ENCODE measurements at regions not wholly inside any gene's neighbourhood (a gene's known extent, or its start where the extent isn't known, plus 50 kb on each side); places are given as distances from the start of the nearest gene placed in this dataset.

- DNase-seq = no peak
These were observed 100.9 kb upstream of the NKX1-1 start for GRCh38 chr4:1506956-1507721.

- no peak for DNase-seq
These were observed 99.5 kb upstream of the NKX1-1 start for GRCh38 chr4:1505511-1506460.

- DNase-seq = no peak
These were observed 98.6 kb upstream of the NKX1-1 start for GRCh38 chr4:1504595-1505500.

- DNase-seq = no peak
These were observed 97.6 kb upstream of the NKX1-1 start for GRCh38 chr4:1503583-1504471.

GRCh38 chr4:1502976-1503375 lies 96.7 kb upstream of the NKX1-1 start:
- DNase-seq = no peak

- DNase-seq = no peak
These were observed 96.3 kb upstream of the NKX1-1 start for GRCh38 chr4:1502501-1502886.

DNA sequence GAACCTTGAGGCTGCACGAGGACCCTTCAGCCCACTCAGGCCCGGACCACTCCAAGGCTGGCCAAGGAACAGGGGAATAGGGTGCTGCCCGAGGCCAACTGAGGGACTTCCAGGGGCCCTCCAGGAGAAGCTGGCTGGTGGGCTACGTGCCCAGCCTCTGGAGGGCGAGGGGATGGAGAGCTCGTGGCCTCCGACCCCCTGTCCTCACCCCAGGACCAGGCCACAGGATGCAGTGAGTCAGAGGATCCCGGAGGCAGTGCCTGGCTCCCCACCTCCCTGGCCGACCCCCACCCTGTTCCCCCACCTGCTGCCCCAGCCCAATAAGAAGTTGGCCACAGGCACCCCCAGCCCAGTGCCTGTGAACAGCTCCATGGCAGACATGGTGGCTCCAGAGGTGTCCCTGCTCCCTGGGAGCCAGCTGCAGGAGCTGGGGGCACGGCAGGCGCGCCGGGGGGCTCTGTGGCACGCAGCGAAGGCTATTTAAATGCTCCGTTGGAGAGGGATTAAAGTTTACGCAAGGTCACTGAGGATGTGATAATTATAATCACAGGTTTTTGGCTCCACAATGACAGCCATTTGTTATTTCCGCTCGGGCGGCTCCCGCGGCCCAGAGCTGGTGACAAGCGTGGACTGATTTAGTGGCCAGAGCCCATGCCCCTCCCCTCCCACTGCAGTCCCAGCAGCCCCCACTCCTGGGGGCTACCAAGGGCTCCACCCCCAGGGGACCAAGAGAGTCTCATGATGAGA lies 95.7 kb upstream of the NKX1-1 start:
- no peak for DNase-seq

DNA sequence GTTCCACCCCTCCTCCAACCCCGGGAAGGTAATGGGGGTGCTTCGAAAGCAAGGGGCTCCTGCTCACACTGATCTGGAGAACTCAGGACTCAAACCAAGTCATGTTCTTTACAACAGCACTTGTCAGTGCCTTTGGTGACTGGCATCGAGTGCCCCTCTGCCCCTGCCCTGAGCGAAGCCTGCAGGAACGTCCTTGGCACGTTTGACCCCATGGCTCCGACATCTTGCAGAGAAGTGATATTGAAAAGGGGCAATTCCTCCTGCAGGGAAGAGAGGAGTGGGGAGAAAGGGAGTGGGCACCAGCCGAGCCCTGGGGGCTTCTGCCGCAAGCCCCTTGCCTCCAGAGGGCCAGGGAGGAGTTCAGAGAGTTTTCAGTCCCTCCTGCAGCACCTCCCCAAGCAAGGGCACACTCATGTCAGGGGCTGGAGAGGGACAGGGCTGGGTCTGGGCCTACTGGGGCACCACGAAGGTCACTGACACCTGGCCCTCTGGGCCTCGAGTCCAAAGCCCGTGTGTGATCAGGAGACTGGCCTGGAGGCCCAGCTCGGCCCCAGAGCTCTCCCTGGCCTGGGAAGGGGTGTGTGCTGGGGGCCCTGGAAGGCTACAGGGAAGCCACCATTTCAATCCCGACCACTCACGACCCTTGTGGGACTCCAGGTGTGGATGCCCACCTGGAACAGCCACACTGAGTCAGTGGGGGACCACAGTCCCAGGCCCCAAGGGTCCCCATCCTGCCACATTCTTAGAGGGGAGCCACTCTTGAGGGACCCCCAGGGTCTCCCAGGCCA lies 94.9 kb upstream of the NKX1-1 start:
- DNase-seq = no peak

- no peak for DNase-seq
These were observed 94.2 kb upstream of the NKX1-1 start for GRCh38 chr4:1500231-1500965.

DNA sequence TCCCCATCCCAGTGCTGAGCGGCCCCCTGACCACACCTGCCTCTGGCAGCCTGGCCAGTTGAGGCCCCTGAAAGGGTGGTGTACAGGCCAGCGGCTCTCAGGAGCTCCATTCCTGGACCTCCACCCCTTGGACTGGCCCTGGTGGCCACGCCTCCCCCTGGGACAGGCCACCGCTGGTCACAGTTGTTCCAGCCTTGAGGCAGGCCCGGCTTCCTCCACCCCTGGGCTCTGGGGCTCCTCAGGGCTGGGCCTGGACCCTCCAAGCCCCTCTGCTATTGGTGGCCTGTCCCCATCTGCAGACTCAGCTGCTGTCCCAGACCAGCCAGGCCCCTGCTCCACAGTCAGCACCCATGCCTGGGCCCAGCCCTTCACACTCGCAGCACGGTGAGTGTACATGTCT lies 93.2 kb upstream of the NKX1-1 start:
- no peak for DNase-seq

DNA sequence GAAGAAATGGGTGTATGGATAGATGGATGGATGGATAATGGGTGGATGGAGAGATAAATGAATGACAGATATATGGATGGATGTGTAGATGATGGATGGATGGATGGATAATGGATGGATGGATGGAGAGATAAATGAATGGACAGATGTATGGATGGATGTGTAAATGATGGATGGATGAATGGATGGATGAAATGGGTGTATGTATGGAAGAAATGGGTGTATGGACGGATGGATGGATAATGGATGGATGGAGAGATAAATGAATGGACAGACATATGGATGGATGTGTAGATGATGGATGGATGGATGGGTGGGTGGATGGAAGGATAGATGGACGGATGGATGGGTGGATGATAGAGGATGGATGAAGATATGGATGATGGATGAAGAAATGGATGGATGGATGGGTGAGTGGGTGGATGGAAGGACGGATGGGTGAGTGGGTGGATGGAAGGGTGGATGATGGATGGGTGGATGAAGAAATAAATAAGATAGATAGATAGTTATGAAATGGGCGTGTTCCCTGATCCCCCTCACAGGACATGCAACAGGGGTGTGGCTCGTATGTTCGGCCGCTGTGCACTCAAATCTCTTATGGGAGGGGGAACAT lies 91.1 kb upstream of the NKX1-1 start:
- DNase-seq = no peak

- no peak for DNase-seq
These were observed 89.9 kb upstream of the NKX1-1 start for GRCh38 chr4:1496116-1496642.

DNA sequence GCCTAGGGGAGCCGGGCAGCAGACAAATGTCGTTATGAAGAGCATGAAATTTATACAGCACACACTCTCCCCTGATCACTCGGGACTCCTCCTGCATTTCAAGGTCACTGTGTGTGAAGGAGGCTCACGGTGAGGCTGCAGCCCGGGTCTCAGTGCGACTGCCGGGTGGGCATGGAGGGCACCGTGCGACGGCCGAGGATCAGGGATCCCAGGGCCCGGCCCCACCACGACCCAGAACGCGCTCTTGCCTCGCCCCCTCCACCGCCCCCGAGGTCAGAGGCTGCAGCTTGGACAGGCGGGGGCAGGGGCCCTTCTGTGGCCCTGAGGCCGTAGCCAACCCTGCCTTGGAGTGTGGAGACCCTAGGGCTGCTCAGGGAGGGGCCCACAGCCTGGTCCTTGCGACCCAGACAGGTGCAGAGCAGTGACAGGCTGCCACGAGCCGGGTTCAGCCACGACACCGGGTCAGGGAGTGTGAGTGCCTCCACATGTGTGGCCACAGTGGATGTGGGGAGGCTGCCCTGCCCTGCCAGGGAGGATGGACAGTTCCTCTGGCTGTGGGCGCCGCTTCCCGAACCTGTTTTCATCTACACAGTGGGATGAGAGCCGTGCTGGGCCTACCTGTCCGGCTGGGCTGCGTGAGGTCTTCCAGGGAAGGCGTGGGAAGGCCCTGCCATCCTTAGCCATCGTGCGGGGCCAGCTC lies 89.3 kb upstream of the NKX1-1 start:
- DNase-seq = no peak

DNA sequence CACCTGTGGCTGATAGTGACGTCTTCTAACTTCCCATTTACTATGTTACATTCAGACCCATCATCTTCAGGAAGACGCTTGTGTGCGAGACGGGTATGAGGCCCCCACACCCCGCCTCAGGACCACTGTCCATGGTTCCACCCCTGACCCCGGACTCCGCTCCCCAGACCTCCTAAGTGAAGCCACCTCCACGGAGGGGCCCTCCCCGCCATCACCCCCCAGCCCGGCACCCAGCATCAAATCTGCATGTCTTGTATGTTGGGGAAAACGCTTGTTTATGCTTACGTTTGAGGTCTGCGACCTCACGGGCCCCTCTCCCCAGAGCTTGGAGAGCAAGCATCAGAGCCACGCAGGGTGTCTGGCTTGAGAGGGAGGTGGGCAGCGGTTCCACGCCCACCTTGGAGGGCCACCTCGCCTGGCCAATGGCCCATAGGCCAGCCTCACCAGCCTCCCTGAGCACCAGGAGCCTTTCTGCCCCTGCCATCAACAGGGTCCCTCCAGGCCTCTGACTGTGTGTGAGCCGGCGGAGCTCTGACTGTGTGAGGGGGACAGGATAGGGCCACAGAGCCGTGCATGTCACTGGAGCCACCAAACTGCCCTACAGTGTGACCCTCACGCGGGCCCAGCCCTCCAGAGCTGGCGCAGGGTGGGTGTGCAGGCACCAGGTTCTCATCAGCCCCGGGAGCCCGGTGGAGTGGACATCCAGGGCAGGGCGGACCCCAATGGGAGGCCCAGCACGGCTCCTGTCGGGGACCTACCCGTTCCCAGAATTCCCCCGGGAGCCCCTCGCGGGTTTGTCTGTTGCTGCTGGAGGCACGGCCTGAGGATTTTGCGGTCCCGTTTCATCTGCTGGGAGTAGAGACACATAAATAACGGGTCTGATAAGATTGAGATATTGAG lies 88.4 kb upstream of the NKX1-1 start:
- DNase-seq = no peak

DNA sequence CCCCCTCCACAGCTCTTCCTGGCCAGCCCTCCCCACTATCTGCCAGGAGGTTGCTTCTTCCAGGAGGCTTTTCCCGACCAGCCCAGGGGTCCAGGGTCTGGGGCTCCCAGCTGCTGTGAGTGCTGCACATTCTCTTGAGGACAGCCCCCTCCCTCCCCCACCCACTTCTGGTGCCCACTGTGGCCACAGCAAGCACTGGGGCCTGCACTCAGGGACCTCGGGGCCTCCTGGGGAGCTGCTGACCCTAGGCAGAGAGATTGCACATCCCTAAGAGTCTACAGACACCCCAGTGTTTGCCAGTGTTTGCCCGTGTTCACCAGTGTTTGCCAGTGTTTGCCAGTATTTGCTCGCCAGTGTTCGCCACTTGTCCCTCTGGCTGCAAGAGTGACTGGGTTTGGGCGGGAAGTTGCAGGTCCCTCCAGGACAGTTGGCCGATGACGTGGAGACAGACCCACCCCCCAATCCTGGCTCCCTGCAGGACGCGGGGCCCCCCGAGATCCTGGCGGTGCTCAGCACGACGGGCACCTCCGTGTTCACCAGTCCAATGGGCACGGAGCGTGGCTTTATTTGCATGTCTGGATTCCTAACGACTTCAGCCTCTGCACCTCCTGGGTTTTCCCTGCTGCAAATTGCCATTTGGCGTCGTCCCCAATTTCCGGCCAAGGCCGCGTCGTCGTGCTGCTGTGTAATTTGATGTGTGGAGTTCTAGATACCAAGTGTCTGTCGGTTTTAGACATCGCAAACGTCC lies 87.5 kb upstream of the NKX1-1 start:
- no peak for DNase-seq

Data from KG1 (cell line).